ENCODE measurements at regions not wholly inside any gene's neighbourhood (a gene's known extent, or its start where the extent isn't known, plus 50 kb on each side); places are given as distances from the start of the nearest gene placed in this dataset.
"Not testable (repeated sequence)": the region's sequence is repeated elsewhere in the genome, so short reads cannot be mapped to it uniquely, and the experiment has no call there.

GRCh38 chr16:85202631-85203461 lies 90.6 kb upstream of the CIBAR2 start:
- intact Hi-C loops (cut with DNase I; ENCODE audit: low total_unique reads) = no loop called here
- TF ChIP-seq CTCF (IDR thresholded peaks at IDR 0.05) (no peak), POLR2A (IDR thresholded peaks at IDR 0.05) (no peak)
- DNase-seq (ENCODE audit: low spot score in 2 of 2) = peak; percentile 64 to 95
- 61 to 62% methylated on average over 18 to 21 of the region's 21 CpGs for WGBS, 2 donors
- H3K4me3 ChIP-seq (ENCODE audit: low read depth, poor library complexity, severe bottlenecking) = no peak overlapping the region

GRCh38 chr16:85203462-85203813 lies 91.2 kb upstream of the CIBAR2 start:
- TF ChIP-seq CTCF (IDR thresholded peaks at IDR 0.05) (no peak), POLR2A (IDR thresholded peaks at IDR 0.05) (no peak)
- WGBS, 2 donors = 86 to 90% methylated on average over 5 of the region's 5 CpGs

GRCh38 chr16:85204242-85205010 lies 92.2 kb upstream of the CIBAR2 start:
- H3K4me3 ChIP-seq (ENCODE audit: low read depth, poor library complexity, severe bottlenecking) = no peak overlapping the region
- WGBS, 2 donors = 52 to 71% methylated on average over 7 of the region's 7 CpGs
- intact Hi-C loops (cut with DNase I; ENCODE audit: low total_unique reads) = no loop called here
- TF ChIP-seq CTCF (IDR thresholded peaks at IDR 0.05) (no peak), POLR2A (IDR thresholded peaks at IDR 0.05) (no peak)
- no peak for DNase-seq (ENCODE audit: low spot score in 2 of 2)

More at GRCh38 chr16:85203462-85203813, 91.2 kb upstream of the CIBAR2 start:
- intact Hi-C loops (cut with DNase I; ENCODE audit: low total_unique reads) = no loop called here
- H3K4me3 ChIP-seq (ENCODE audit: low read depth, poor library complexity, severe bottlenecking) = no peak overlapping the region
- DNase-seq (ENCODE audit: low spot score in 2 of 2) = no peak

- intact Hi-C loops (cut with DNase I; ENCODE audit: low total_unique reads); DNase-seq (ENCODE audit: low spot score in 2 of 2); H3K4me3 ChIP-seq (ENCODE audit: low read depth, poor library complexity, severe bottlenecking): not testable (repeated sequence)
- WGBS, 2 donors = 93 to 96% methylated on average over 6 of the region's 6 CpGs
Measured at GRCh38 chr16:85205257-85205656, 93.0 kb upstream of the CIBAR2 start.

GRCh38 chr16:85205747-85206471 lies 93.6 kb upstream of the CIBAR2 start:
- no peak overlapping the region for H3K4me3 ChIP-seq (ENCODE audit: low read depth, poor library complexity, severe bottlenecking)
- DNase-seq (ENCODE audit: low spot score in 2 of 2) = no peak
- intact Hi-C loops (cut with DNase I; ENCODE audit: low total_unique reads) = no loop called here
- WGBS, 2 donors = 55 to 64% methylated on average over 23 of the region's 23 CpGs
- no peak for TF ChIP-seq POLR2A (IDR thresholded peaks at IDR 0.05)
- no peak for TF ChIP-seq CTCF (IDR thresholded peaks at IDR 0.05)

Measured in lower leg skin (tissue), 4 donors.